H9 (cell line): ENCODE measurements at regions not wholly inside any gene's neighbourhood (a gene's known extent, or its start where the extent isn't known, plus 50 kb on each side); places are given as distances from the start of the nearest gene placed in this dataset.

Experiments
- DNase-seq: peaks from one replicate; pipeline ENCODE4 v3.0.0-alpha.2; 2017
- H2AFZ ChIP-seq: one replicate; pipeline ENCODE4 v1.6.1; 2013; ENCODE audit warnings: mild to moderate bottlenecking, low read length, control low read depth, moderate library complexity
- H2AK5ac ChIP-seq: 2 replicates; pipeline ENCODE4 v1.6.1; 2013; ENCODE audit warnings: low read length, control low read depth, mixed read lengths; ENCODE audit not compliant: insufficient read length
- H2BK120ac ChIP-seq: one replicate; pipeline ENCODE4 v1.6.1; 2013; ENCODE audit warnings: low read depth, mild to moderate bottlenecking, low read length, control low read depth, inconsistent platforms; ENCODE audit not compliant: poor library complexity, severe bottlenecking
- H2BK12ac ChIP-seq: 2 replicates; pipeline ENCODE4 v1.6.1; 2013; ENCODE audit warnings: low read length, control low read depth, mixed read lengths, low read depth; ENCODE audit not compliant: insufficient read length
- H2BK15ac ChIP-seq: 2 replicates; pipeline ENCODE4 v1.6.1; 2013; ENCODE audit warnings: low read depth, low read length, control low read depth
- H2BK20ac ChIP-seq: one replicate; pipeline ENCODE4 v1.6.1; 2013; ENCODE audit warnings: low read depth, mild to moderate bottlenecking, low read length, control low read depth, inconsistent platforms; ENCODE audit not compliant: poor library complexity, severe bottlenecking
- H2BK5ac ChIP-seq: 2 replicates; pipeline ENCODE4 v1.6.1; 2013; ENCODE audit warnings: low read length, control low read depth, mixed read lengths; ENCODE audit not compliant: insufficient read length
- H3K14ac ChIP-seq: 2 replicates; pipeline ENCODE4 v1.6.1; 2013; ENCODE audit warnings: low read length, control low read depth; ENCODE audit not compliant: insufficient read depth
- H3K18ac ChIP-seq: 2 replicates; pipeline ENCODE4 v1.6.1; 2013; ENCODE audit warnings: low read depth, mild to moderate bottlenecking, mixed read lengths, low read length, control low read depth; ENCODE audit not compliant: insufficient read length
- H3K23ac ChIP-seq: 2 replicates; pipeline ENCODE4 v1.6.1; 2013; ENCODE audit warnings: low read length, control low read depth, mixed read lengths, low read depth; ENCODE audit not compliant: insufficient read length
- H3K23me2 ChIP-seq: 2 replicates; pipeline ENCODE4 v1.6.1; 2013; ENCODE audit warnings: low read depth, mild to moderate bottlenecking, mixed read lengths, low read length, control low read depth; ENCODE audit not compliant: insufficient read length, poor library complexity, severe bottlenecking
- H3K27ac ChIP-seq: 2 replicates; pipeline ENCODE4 v1.5.1; 2013; ENCODE audit warnings: low read length, control low read depth, mixed read lengths, low read depth; ENCODE audit not compliant: insufficient read length
- H3K27me3 ChIP-seq: 2 replicates; pipeline ENCODE4 v1.6.1; 2013; ENCODE audit warnings: low read length, control low read depth, inconsistent platforms; ENCODE audit not compliant: insufficient read depth
- H3K4ac ChIP-seq: 2 replicates; pipeline ENCODE4 v1.6.1; 2013; ENCODE audit warnings: low read depth, mild to moderate bottlenecking, control low read depth, inconsistent platforms, low read length, moderate library complexity
- H3K4me1 ChIP-seq: 2 replicates; pipeline ENCODE4 v1.6.1; 2013; ENCODE audit warnings: low read length, control low read depth, inconsistent platforms; ENCODE audit not compliant: insufficient read depth
- H3K4me2 ChIP-seq: 2 replicates; pipeline ENCODE4 v1.6.1; 2013; ENCODE audit warnings: low read length, control low read depth, mixed read lengths; ENCODE audit not compliant: insufficient read length, insufficient read depth
- H3K56ac ChIP-seq: 2 replicates; pipeline ENCODE4 v1.6.1; 2013; ENCODE audit warnings: low read depth, mild to moderate bottlenecking, mixed read lengths, low read length, control low read depth; ENCODE audit not compliant: insufficient read length
- H3K79me1 ChIP-seq: 2 replicates; pipeline ENCODE4 v1.6.1; 2013; ENCODE audit warnings: low read depth, mild to moderate bottlenecking, moderate library complexity, low read length, control low read depth, inconsistent platforms; ENCODE audit not compliant: insufficient read depth, poor library complexity, severe bottlenecking
- H3K79me2 ChIP-seq: 2 replicates; pipeline ENCODE4 v1.6.1; 2013; ENCODE audit warnings: low read length, control low read depth, inconsistent platforms; ENCODE audit not compliant: insufficient read depth
- H3K9ac ChIP-seq: 2 replicates; pipeline ENCODE4 v1.6.1; 2013; ENCODE audit warnings: low read length, control low read depth, mixed read lengths; ENCODE audit not compliant: insufficient read length; ENCODE audit errors: extremely low read depth
- H3K9me3 ChIP-seq: one replicate; pipeline ENCODE4 v1.6.1; 2013; ENCODE audit warnings: low read depth, low read length, inconsistent platforms; ENCODE audit not compliant: control insufficient read depth
- H3T11ph ChIP-seq: one replicate; pipeline ENCODE4 v1.6.1; 2013; ENCODE audit warnings: mild to moderate bottlenecking, low read length, control low read depth, inconsistent platforms
- H4K20me1 ChIP-seq: one replicate; pipeline ENCODE4 v1.6.1; 2013; ENCODE audit not compliant: control insufficient read depth, insufficient read length, insufficient read depth
- H4K5ac ChIP-seq: 2 replicates; pipeline ENCODE4 v1.6.1; 2013; ENCODE audit warnings: low read depth, mild to moderate bottlenecking, mixed read lengths, low read length, control low read depth; ENCODE audit not compliant: insufficient read length
- H4K8ac ChIP-seq: replicated peaks from 2 replicates; pipeline ENCODE4 v1.6.1; 2013; ENCODE audit warnings: low read length, control low read depth, mixed read lengths, low read depth; ENCODE audit not compliant: insufficient read length
- H4K91ac ChIP-seq: 2 replicates; pipeline ENCODE4 v1.6.1; 2013; ENCODE audit warnings: low read depth, mild to moderate bottlenecking, moderate library complexity, mixed read lengths, low read length, control low read depth; ENCODE audit not compliant: insufficient read length
- H3K27ac Mint-ChIP-seq, 3 experiments: 2 replicates in 2 of 3; 3 replicates in 1 of 3; pipeline ENCODE4 v1.8.0; 2020 to 2021; ENCODE audit warnings: mixed read lengths in 3 of 3, mild to moderate bottlenecking in 1 of 3, moderate library complexity in 1 of 3
- H3K27me3 Mint-ChIP-seq: 2 replicates; pipeline ENCODE4 v1.8.0; 2021; ENCODE audit warnings: low read depth, mild to moderate bottlenecking, moderate library complexity, mixed read lengths
- H3K36me3 Mint-ChIP-seq, 3 experiments: 2 replicates in 2 of 3; 3 replicates in 1 of 3; pipeline ENCODE4 v1.8.0; 2020 to 2021; ENCODE audit warnings: low read depth in 3 of 3, mixed read lengths in 3 of 3; ENCODE audit not compliant: insufficient read depth in 1 of 3
- H3K4me1 Mint-ChIP-seq, 2 experiments: 2 replicates each; pipeline ENCODE4 v1.8.0; 2020; ENCODE audit warnings: mixed read lengths in 2 of 2
- H3K4me3 Mint-ChIP-seq, 2 experiments: 2 replicates in 1 of 2; 3 replicates in 1 of 2; pipeline ENCODE4 v1.8.0; 2020 to 2021; ENCODE audit warnings: mild to moderate bottlenecking in 2 of 2, mixed read lengths in 2 of 2, moderate library complexity in 1 of 2
- H3K9me3 Mint-ChIP-seq, 2 experiments: 2 replicates in 1 of 2; 3 replicates in 1 of 2; pipeline ENCODE4 v1.8.0; 2020; ENCODE audit warnings: mild to moderate bottlenecking in 2 of 2, mixed read lengths in 2 of 2, moderate library complexity in 1 of 2
- WGBS: extraction: QIAGEN DNeasy Blood & Tissue Kit; methylation state at CpG from one replicate; pipeline ENCODE4 v1.1.7; 2013; ENCODE audit warnings: missing lambda C conversion rate, low lambda C conversion rate, mixed read lengths; ENCODE audit not compliant: insufficient read length; ENCODE audit errors: extremely low coverage; 5-methylcytosine and 5-hydroxymethylcytosine counted together
- TF ChIP-seq, protein P1 (sequence below): fragments of 200-600 bp; sonication (generic); conservative IDR thresholded peaks from 3 replicates; pipeline ENCODE4 v1.8.0; 2021; ENCODE audit warnings: antibody characterized with exemption, mild to moderate bottlenecking

DNA sequence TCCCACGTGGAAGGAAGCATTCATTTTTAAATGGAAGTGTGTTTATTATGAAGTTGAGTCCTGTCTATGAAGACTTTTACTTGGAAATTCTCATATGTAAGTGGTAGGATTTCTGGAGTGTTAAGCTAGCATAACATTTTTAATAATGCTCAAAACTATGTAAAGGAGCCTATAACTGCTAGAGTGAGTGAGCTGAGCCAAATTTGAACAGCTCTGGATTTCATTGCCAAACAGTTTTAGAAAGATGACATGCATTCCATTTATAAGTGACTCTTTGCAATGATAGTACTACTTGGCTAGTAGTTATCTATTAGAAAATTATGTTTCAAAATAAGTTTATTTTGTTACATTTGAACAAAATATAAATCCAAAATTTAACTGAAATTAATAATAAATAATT lies 721.2 kb downstream of the LUZP2 start:
- H3K14ac ChIP-seq: no peak overlapping the region
- no peaks in the 10 kb centered on the region for H3K79me2 ChIP-seq
- H4K5ac ChIP-seq: no peak overlapping the region
- H2BK20ac ChIP-seq: no peak overlapping the region
- H3K27me3 ChIP-seq: no peaks in the 10 kb centered on the region
- no peak overlapping the region for H3K56ac ChIP-seq
- no peak overlapping the region for H3K4ac ChIP-seq
- no peak overlapping the region for H3K27ac ChIP-seq
- no peak overlapping the region for H4K91ac ChIP-seq
- no CpG with 5 or more reads among the region's 1 CpG for WGBS
- H2AFZ ChIP-seq: no peak overlapping the region
- no peak overlapping the region for H2BK12ac ChIP-seq
- H4K8ac ChIP-seq: no peak overlapping the region
- H3K4me1 Mint-ChIP-seq: no peaks in the 10 kb centered on the region
- H3K4me1 ChIP-seq: no peaks in the 10 kb centered on the region
- H3K27me3 Mint-ChIP-seq: no peaks in the 10 kb centered on the region
- no peak overlapping the region for H2BK5ac ChIP-seq
- no peak for DNase-seq
- H3K9me3 Mint-ChIP-seq: no peaks in the 10 kb centered on the region; a peak in 1 of 5 replicates
- no peaks in the 10 kb centered on the region for H3K79me1 ChIP-seq
- H3K36me3 Mint-ChIP-seq: no peaks in the 10 kb centered on the region
- H3K27ac Mint-ChIP-seq: no peak overlapping the region
- H3K23ac ChIP-seq: no peak overlapping the region
- no peak overlapping the region for H3K18ac ChIP-seq
- no peak overlapping the region for H3T11ph ChIP-seq
- TF ChIP-seq, protein P1, sequence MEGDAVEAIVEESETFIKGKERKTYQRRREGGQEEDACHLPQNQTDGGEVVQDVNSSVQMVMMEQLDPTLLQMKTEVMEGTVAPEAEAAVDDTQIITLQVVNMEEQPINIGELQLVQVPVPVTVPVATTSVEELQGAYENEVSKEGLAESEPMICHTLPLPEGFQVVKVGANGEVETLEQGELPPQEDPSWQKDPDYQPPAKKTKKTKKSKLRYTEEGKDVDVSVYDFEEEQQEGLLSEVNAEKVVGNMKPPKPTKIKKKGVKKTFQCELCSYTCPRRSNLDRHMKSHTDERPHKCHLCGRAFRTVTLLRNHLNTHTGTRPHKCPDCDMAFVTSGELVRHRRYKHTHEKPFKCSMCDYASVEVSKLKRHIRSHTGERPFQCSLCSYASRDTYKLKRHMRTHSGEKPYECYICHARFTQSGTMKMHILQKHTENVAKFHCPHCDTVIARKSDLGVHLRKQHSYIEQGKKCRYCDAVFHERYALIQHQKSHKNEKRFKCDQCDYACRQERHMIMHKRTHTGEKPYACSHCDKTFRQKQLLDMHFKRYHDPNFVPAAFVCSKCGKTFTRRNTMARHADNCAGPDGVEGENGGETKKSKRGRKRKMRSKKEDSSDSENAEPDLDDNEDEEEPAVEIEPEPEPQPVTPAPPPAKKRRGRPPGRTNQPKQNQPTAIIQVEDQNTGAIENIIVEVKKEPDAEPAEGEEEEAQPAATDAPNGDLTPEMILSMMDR: no peak
- no peak overlapping the region for H2AK5ac ChIP-seq
- H4K20me1 ChIP-seq: no peaks in the 10 kb centered on the region
- no peak overlapping the region for H2BK15ac ChIP-seq
- H3K4me2 ChIP-seq: no peak overlapping the region
- H3K23me2 ChIP-seq: no peaks in the 10 kb centered on the region
- no peak overlapping the region for H2BK120ac ChIP-seq
- H3K4me3 Mint-ChIP-seq: no peak overlapping the region
- H3K9me3 ChIP-seq: no peaks in the 10 kb centered on the region
- no peak overlapping the region for H3K9ac ChIP-seq
